ENCODE measurements at regions not wholly inside any gene's neighbourhood (a gene's known extent, or its start where the extent isn't known, plus 50 kb on each side); places are given as distances from the start of the nearest gene placed in this dataset.

DNA sequence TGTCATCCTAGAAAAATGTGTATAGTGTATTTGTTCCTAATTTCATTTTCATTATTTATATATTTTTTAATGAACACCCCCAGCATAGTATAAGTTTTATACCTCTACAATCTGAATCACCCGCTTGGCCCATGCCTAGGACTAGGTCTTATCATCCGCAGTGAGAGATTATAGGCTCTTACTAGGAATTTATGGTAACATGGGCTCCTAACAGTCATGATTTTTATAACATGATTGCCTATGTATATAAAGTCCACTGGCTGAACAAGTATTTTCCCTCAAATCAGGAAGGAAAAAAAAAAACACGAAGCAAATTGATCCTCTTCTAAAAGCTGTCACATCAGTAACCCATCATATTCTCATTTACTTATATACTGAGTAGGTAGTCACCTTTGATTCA, 666.1 kb upstream of the NRXN1 start:
- no peak for TF ChIP-seq POLR2A (IDR thresholded peaks at IDR 0.05)
- TF ChIP-seq CTCF (IDR thresholded peaks at IDR 0.05), result no peak
- no peak for DNase-seq
- no peak overlapping the region for H3K27ac ChIP-seq
- H3K27me3 ChIP-seq, result no peaks in the 10 kb centered on the region
- H3K9me3 ChIP-seq, result no peaks in the 10 kb centered on the region
- intact Hi-C loops (cut with DNase I; ENCODE audit: low total_unique reads), result no loop called here
- no peaks in the 10 kb centered on the region for H3K4me1 ChIP-seq
- no peak overlapping the region for H3K4me3 ChIP-seq
- H3K36me3 ChIP-seq, result no peaks in the 10 kb centered on the region

DNA sequence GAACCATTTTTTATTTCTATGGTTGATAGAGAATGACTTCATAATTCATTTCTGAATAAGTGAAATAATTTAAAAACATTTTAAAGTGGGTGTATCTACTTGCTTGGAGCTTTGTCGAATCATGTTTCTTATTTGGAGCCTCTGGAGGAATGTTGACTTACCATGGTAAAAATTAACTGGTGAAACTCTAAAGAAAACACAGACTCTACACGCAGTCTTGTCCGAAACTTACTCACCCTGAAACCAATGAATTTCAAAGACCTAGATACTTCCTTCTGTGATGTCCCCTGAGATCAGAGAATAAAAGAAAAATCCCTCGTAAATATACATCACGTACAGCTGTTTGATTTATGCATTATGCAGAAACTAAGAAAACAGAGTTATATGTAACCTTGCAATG, 665.2 kb upstream of the NRXN1 start:
- TF ChIP-seq CTCF (IDR thresholded peaks at IDR 0.05), result no peak
- TF ChIP-seq POLR2A (IDR thresholded peaks at IDR 0.05), result no peak
- H3K4me1 ChIP-seq, result no peaks in the 10 kb centered on the region
- no peaks in the 10 kb centered on the region for H3K36me3 ChIP-seq
- H3K27ac ChIP-seq, result no peak overlapping the region
- no peak for DNase-seq
- no peaks in the 10 kb centered on the region for H3K9me3 ChIP-seq
- H3K4me3 ChIP-seq, result no peak overlapping the region
- H3K27me3 ChIP-seq, result no peaks in the 10 kb centered on the region
- intact Hi-C loops (cut with DNase I; ENCODE audit: low total_unique reads), result no loop called here

GRCh38 chr2:51695531-51695930, 663.6 kb upstream of the NRXN1 start:
- DNase-seq, result no peak
- Histone ChIP-seq H3K9me3 (no peaks in the 10 kb centered on the region), H3K36me3 (no peaks in the 10 kb centered on the region), H3K27ac (no peak overlapping the region), H3K4me3 (no peak overlapping the region), H3K27me3 (no peaks in the 10 kb centered on the region), H3K4me1 (no peaks in the 10 kb centered on the region)
- intact Hi-C loops (cut with DNase I; ENCODE audit: low total_unique reads), result no loop called here
- TF ChIP-seq POLR2A (IDR thresholded peaks at IDR 0.05) (no peak), CTCF (IDR thresholded peaks at IDR 0.05) (no peak)

GRCh38 chr2:51693640-51694039, 661.7 kb upstream of the NRXN1 start:
- H3K4me3 ChIP-seq, result no peak overlapping the region
- H3K9me3 ChIP-seq, result no peaks in the 10 kb centered on the region
- H3K27ac ChIP-seq, result no peak overlapping the region
- no peak for TF ChIP-seq CTCF (IDR thresholded peaks at IDR 0.05)
- TF ChIP-seq POLR2A (IDR thresholded peaks at IDR 0.05), result no peak
- no peaks in the 10 kb centered on the region for H3K27me3 ChIP-seq
- DNase-seq, result no peak
- no peaks in the 10 kb centered on the region for H3K4me1 ChIP-seq
- no peaks in the 10 kb centered on the region for H3K36me3 ChIP-seq
- intact Hi-C loops (cut with DNase I; ENCODE audit: low total_unique reads), result no loop called here

DNA sequence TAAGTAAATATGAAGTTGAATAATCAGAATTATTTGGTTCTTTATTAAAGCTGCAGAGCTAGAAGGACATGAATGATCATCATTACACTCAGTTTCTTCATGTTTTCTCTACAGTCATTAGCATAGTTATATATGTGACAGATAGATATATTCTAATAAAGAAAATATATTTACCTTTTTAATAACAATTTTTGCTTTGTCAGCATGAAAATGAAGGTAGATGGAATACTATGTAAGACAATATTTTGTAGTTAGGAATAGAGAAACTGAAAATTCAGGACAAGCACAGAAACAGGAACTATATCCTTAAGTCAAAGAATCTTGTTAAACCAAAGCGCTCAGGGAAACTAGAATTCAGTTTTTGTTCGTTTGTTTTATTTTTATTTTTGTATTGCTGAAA, 649.9 kb upstream of the NRXN1 start:
- H3K27me3 ChIP-seq, result no peaks in the 10 kb centered on the region
- peaks cover 0 to 3% of the 10 kb centered on the region in 2 donors for H3K9me3 ChIP-seq
- intact Hi-C loops (cut with DNase I; ENCODE audit: low total_unique reads), result no loop called here
- no peaks in the 10 kb centered on the region for H3K36me3 ChIP-seq
- no peak for TF ChIP-seq CTCF (IDR thresholded peaks at IDR 0.05)
- no peak for TF ChIP-seq POLR2A (IDR thresholded peaks at IDR 0.05)
- H3K27ac ChIP-seq, result no peak overlapping the region
- H3K4me3 ChIP-seq, result no peak overlapping the region
- DNase-seq, result no peak
- H3K4me1 ChIP-seq, result no peaks in the 10 kb centered on the region
